ENCODE measurements at regions not wholly inside any gene's neighbourhood (a gene's known extent, or its start where the extent isn't known, plus 50 kb on each side); places are given as distances from the start of the nearest gene placed in this dataset.
"Not testable (repeated sequence)": the region's sequence is repeated elsewhere in the genome, so short reads cannot be mapped to it uniquely, and the experiment has no call there.

GRCh38 chr11:39745401-39745800, 1714.1 kb downstream of the LRRC4C start:
- intact Hi-C loops (cut with micrococcal nuclease): no loop called here
- ChIA-PET CTCF (interaction anchor here (0.6 kb wide), 1 partner anchor 127 kb away, joined by 3 read pairs; no protein-coding TSS in a partner anchor), POLR2A (no interaction called here)
- Mint-ChIP-seq H3K36me3 (ENCODE audit: insufficient read depth, unreplicated experiment) (no peaks in the 10 kb centered on the region), H3K4me1 (ENCODE audit: insufficient read depth, unreplicated experiment) (no peaks in the 10 kb centered on the region), H3K27ac (ENCODE audit: low read depth, unreplicated experiment) (no peak overlapping the region), H3K9me3 (ENCODE audit: unreplicated experiment) (no peaks in the 10 kb centered on the region), H3K27me3 (ENCODE audit: insufficient read depth, unreplicated experiment) (no peaks in the 10 kb centered on the region), H3K4me3 (ENCODE audit: unreplicated experiment) (no peak overlapping the region)
- TF ChIP-seq CTCF (IDR thresholded peaks at IDR 0.05; ENCODE audit: unreplicated experiment): no peak
- no peak for DNase-seq (ENCODE audit: unreplicated experiment)
- no TSS peak for BruUV-seq (replicated peaks)

GRCh38 chr11:39741066-39741465, 1718.4 kb downstream of the LRRC4C start:
- intact Hi-C loops (cut with micrococcal nuclease): no loop called here
- BruUV-seq (replicated peaks): no TSS peak
- H3K9me3 Mint-ChIP-seq (ENCODE audit: unreplicated experiment): no peaks in the 10 kb centered on the region
- no peak for TF ChIP-seq CTCF (IDR thresholded peaks at IDR 0.05; ENCODE audit: unreplicated experiment)
- ChIA-PET POLR2A (no interaction called here), CTCF (no interaction called here)
- no peak for DNase-seq (ENCODE audit: unreplicated experiment)
- H3K36me3 Mint-ChIP-seq (ENCODE audit: insufficient read depth, unreplicated experiment): no peaks in the 10 kb centered on the region
- no peaks in the 10 kb centered on the region for H3K27me3 Mint-ChIP-seq (ENCODE audit: insufficient read depth, unreplicated experiment)
- no peak overlapping the region for H3K4me3 Mint-ChIP-seq (ENCODE audit: unreplicated experiment)
- H3K4me1 Mint-ChIP-seq (ENCODE audit: insufficient read depth, unreplicated experiment): no peaks in the 10 kb centered on the region
- H3K27ac Mint-ChIP-seq (ENCODE audit: low read depth, unreplicated experiment): no peak overlapping the region

GRCh38 chr11:39736351-39736750, 1723.1 kb downstream of the LRRC4C start:
- intact Hi-C loops (cut with micrococcal nuclease); POLR2A ChIA-PET; DNase-seq (ENCODE audit: unreplicated experiment); H3K27ac Mint-ChIP-seq (ENCODE audit: low read depth, unreplicated experiment); BruUV-seq (replicated peaks); H3K27me3 Mint-ChIP-seq (ENCODE audit: insufficient read depth, unreplicated experiment); CTCF ChIA-PET; H3K9me3 Mint-ChIP-seq (ENCODE audit: unreplicated experiment); H3K4me1 Mint-ChIP-seq (ENCODE audit: insufficient read depth, unreplicated experiment); H3K36me3 Mint-ChIP-seq (ENCODE audit: insufficient read depth, unreplicated experiment); H3K4me3 Mint-ChIP-seq (ENCODE audit: unreplicated experiment): not testable (repeated sequence)

- H3K27ac Mint-ChIP-seq (ENCODE audit: low read depth, unreplicated experiment): no peak overlapping the region
- no peaks in the 10 kb centered on the region for H3K36me3 Mint-ChIP-seq (ENCODE audit: insufficient read depth, unreplicated experiment)
- ChIA-PET CTCF (no interaction called here), POLR2A (interaction anchor here (0.7 kb wide), 1 partner anchor 190 kb away, joined by 3 read pairs; no protein-coding TSS in a partner anchor)
- H3K4me3 Mint-ChIP-seq (ENCODE audit: unreplicated experiment): no peak overlapping the region
- no peaks in the 10 kb centered on the region for H3K4me1 Mint-ChIP-seq (ENCODE audit: insufficient read depth, unreplicated experiment)
- intact Hi-C loops (cut with micrococcal nuclease): no loop called here
- no peaks in the 10 kb centered on the region for H3K9me3 Mint-ChIP-seq (ENCODE audit: unreplicated experiment)
- DNase-seq (ENCODE audit: unreplicated experiment): no peak
- no peaks in the 10 kb centered on the region for H3K27me3 Mint-ChIP-seq (ENCODE audit: insufficient read depth, unreplicated experiment)
- BruUV-seq (replicated peaks): no TSS peak
- no peak for TF ChIP-seq CTCF (IDR thresholded peaks at IDR 0.05; ENCODE audit: unreplicated experiment)
These were observed 1727.5 kb downstream of the LRRC4C start for GRCh38 chr11:39732001-39732400.

- DNase-seq (ENCODE audit: unreplicated experiment): no peak
- no peaks in the 10 kb centered on the region for H3K4me1 Mint-ChIP-seq (ENCODE audit: insufficient read depth, unreplicated experiment)
- BruUV-seq (replicated peaks): no TSS peak
- no peak overlapping the region for H3K4me3 Mint-ChIP-seq (ENCODE audit: unreplicated experiment)
- H3K9me3 Mint-ChIP-seq (ENCODE audit: unreplicated experiment): no peaks in the 10 kb centered on the region
- ChIA-PET POLR2A (no interaction called here), CTCF (interaction anchor here (0.7 kb wide), 1 partner anchor 291 kb away, joined by 3 read pairs; no protein-coding TSS in a partner anchor)
- TF ChIP-seq CTCF (IDR thresholded peaks at IDR 0.05; ENCODE audit: unreplicated experiment): no peak
- H3K36me3 Mint-ChIP-seq (ENCODE audit: insufficient read depth, unreplicated experiment): no peaks in the 10 kb centered on the region
- intact Hi-C loops (cut with micrococcal nuclease): no loop called here
- H3K27ac Mint-ChIP-seq (ENCODE audit: low read depth, unreplicated experiment): no peak overlapping the region
- no peaks in the 10 kb centered on the region for H3K27me3 Mint-ChIP-seq (ENCODE audit: insufficient read depth, unreplicated experiment)
These were observed 1734.4 kb downstream of the LRRC4C start for GRCh38 chr11:39725081-39725480.
